Esophagus muscularis mucosa (tissue), 4 donors: ENCODE measurements at regions not wholly inside any gene's neighbourhood (a gene's known extent, or its start where the extent isn't known, plus 50 kb on each side); places are given as distances from the start of the nearest gene placed in this dataset.

Experiments
- DNase-seq: peaks from one replicate; pipeline ENCODE4 v3.0.0-alpha.2; 2017; ENCODE audit errors: extremely low spot score
- H3K27ac ChIP-seq, 4 donors: fragments of 200-600 bp; sonication (generic); replicated peaks in 1 of 4; 1 replicate in 3 of 4; 2 replicates in 1 of 4; pipeline ENCODE4 v1.5.1; 2016 to 2019; ENCODE audit warnings: mild to moderate bottlenecking in 1 of 4
- H3K27me3 ChIP-seq, 4 donors: fragments of 200-600 bp; sonication (generic); one replicate each; pipeline versions ENCODE4 v1.5.1 to v1.6.0; 2016 to 2019
- H3K36me3 ChIP-seq, 4 donors: fragments of 200-600 bp; sonication (generic); one replicate each; pipeline ENCODE4 v1.5.1; 2016 to 2019
- H3K4me1 ChIP-seq, 4 donors: fragments of 200-600 bp; sonication (generic); one replicate each; pipeline ENCODE4 v1.5.1; 2016 to 2019
- H3K4me3 ChIP-seq, 4 donors: fragments of 200-600 bp; sonication (generic); 1 replicate in 2 of 4; 2 replicates in 2 of 4; pipeline ENCODE4 v1.5.1; 2016 to 2019; ENCODE audit warnings: mild to moderate bottlenecking in 4 of 4, moderate library complexity in 1 of 4
- H3K9me3 ChIP-seq, 4 donors: fragments of 200-600 bp; sonication (generic); 1 replicate in 3 of 4; 2 replicates in 1 of 4; pipeline ENCODE4 v1.5.1; 2016 to 2019
- CTCF ChIP-seq, 3 experiments: fragments of 200-600 bp in 2 of 3; fragments of 450-650 bp in 1 of 3; sonication (generic) in 2 of 3; IDR thresholded peaks; one replicate each; pipeline ENCODE4 v1.5.1; 2017 to 2019; ENCODE audit warnings: antibody characterized with exemption in 3 of 3, mild to moderate bottlenecking in 2 of 3, moderate library complexity in 1 of 3
- EP300 ChIP-seq: sonication (generic); formaldehyde crosslinking; IDR thresholded peaks from one replicate; pipeline ENCODE4 v1.6.1; 2017; ENCODE audit warnings: antibody characterized with exemption
- POLR2A ChIP-seq: fragments of 450-650 bp; IDR thresholded peaks from one replicate; pipeline ENCODE4 v1.6.1; 2017; ENCODE audit warnings: antibody characterized with exemption, moderate library complexity, mild to moderate bottlenecking, low read depth
- POLR2AphosphoS5 ChIP-seq, 2 donors: sonication (generic); formaldehyde crosslinking; IDR thresholded peaks; one replicate each; pipeline ENCODE4 v1.6.1; 2017; ENCODE audit warnings: antibody characterized with exemption in 2 of 2
- WGBS: methylation state at CpG from one replicate; pipeline ENCODE4 v1.1.5; 2018; 5-methylcytosine and 5-hydroxymethylcytosine counted together
- intact Hi-C: fragments of 100-400 bp; cut with DNase I; formaldehyde crosslinking; loops from one replicate; pipeline ENCODE4 v1.15.1; 2023

- H3K9me3 ChIP-seq: no peaks in the 10 kb centered on the region
- no peak overlapping the region for H3K4me3 ChIP-seq
- WGBS: 81% methylated on average over 3 of the region's 3 CpGs
- H3K27me3 ChIP-seq: no peaks in the 10 kb centered on the region
- no peaks in the 10 kb centered on the region for H3K36me3 ChIP-seq
- TF ChIP-seq EP300: no peak
- TF ChIP-seq POLR2AphosphoS5 (IDR thresholded peaks at IDR 0.05): no peak
- no peak for TF ChIP-seq POLR2A
- TF ChIP-seq CTCF (IDR thresholded peaks at IDR 0.05): no peak
- peaks cover 4 to 15% (median 11%) of the 10 kb centered on the region in 4 donors for H3K4me1 ChIP-seq
- DNase-seq: peak; percentile 70
- intact Hi-C loops: loop anchor here (10.0 kb wide), 1 partner anchor 61 kb away; no protein-coding TSS in a partner anchor
- H3K27ac ChIP-seq: no peak overlapping the region
Measured at GRCh38 chr11:121763526-121763925, 310.8 kb upstream of the SORL1-AS1 start.

GRCh38 chr11:121762820-121763219 lies 310.1 kb upstream of the SORL1-AS1 start:
- Histone ChIP-seq H3K9me3 (no peaks in the 10 kb centered on the region), H3K4me1 (peaks cover 4 to 15% (median 11%) of the 10 kb centered on the region in 4 donors), H3K27ac (no peak overlapping the region), H3K4me3 (no peak overlapping the region), H3K36me3 (no peaks in the 10 kb centered on the region), H3K27me3 (no peaks in the 10 kb centered on the region)
- TF ChIP-seq POLR2A: no peak
- no peak for TF ChIP-seq CTCF (IDR thresholded peaks at IDR 0.05)
- no peak for TF ChIP-seq POLR2AphosphoS5 (IDR thresholded peaks at IDR 0.05)
- intact Hi-C loops: loop anchor here (10.0 kb wide), 1 partner anchor 62 kb away; no protein-coding TSS in a partner anchor
- 3% methylated on average over 8 of the region's 11 CpGs for WGBS
- DNase-seq: peak; percentile 91

- no peak overlapping the region for H3K4me3 ChIP-seq
- 65% methylated on average over 2 of the region's 2 CpGs for WGBS
- no peaks in the 10 kb centered on the region for H3K36me3 ChIP-seq
- no peaks in the 10 kb centered on the region for H3K9me3 ChIP-seq
- H3K27ac ChIP-seq: no peak overlapping the region
- intact Hi-C loops: loop anchor here (10.0 kb wide), 1 partner anchor 64 kb away; no protein-coding TSS in a partner anchor
- peak; percentile 17 for DNase-seq
- H3K4me1 ChIP-seq: peaks cover 4 to 15% (median 11%) of the 10 kb centered on the region in 4 donors
- no peaks in the 10 kb centered on the region for H3K27me3 ChIP-seq
- TF ChIP-seq EP300: no peak
- no peak for TF ChIP-seq POLR2A
- TF ChIP-seq POLR2AphosphoS5 (IDR thresholded peaks at IDR 0.05): no peak
- no peak for TF ChIP-seq CTCF (IDR thresholded peaks at IDR 0.05)
Measured at GRCh38 chr11:121761186-121761585, 308.4 kb upstream of the SORL1-AS1 start.

GRCh38 chr11:121757480-121758125 lies 304.8 kb upstream of the SORL1-AS1 start:
- no peaks in the 10 kb centered on the region for H3K9me3 ChIP-seq
- no peaks in the 10 kb centered on the region for H3K36me3 ChIP-seq
- intact Hi-C loops: no loop called here
- TF ChIP-seq CTCF (IDR thresholded peaks at IDR 0.05) (no peak), EP300 (no peak), POLR2A (no peak), POLR2AphosphoS5 (IDR thresholded peaks at IDR 0.05) (no peak)
- H3K4me1 ChIP-seq: peaks cover 10 to 26% (median 14%) of the 10 kb centered on the region in 4 donors
- DNase-seq: peak; percentile 72
- WGBS: 67% methylated on average over 6 of the region's 6 CpGs
- no peaks in the 10 kb centered on the region for H3K27me3 ChIP-seq
- no peak overlapping the region for H3K4me3 ChIP-seq
- H3K27ac ChIP-seq: no peak overlapping the region

GRCh38 chr11:121755906-121756305 lies 303.1 kb upstream of the SORL1-AS1 start:
- H3K27ac ChIP-seq: no peak overlapping the region
- intact Hi-C loops: no loop called here
- peak; percentile 72 for DNase-seq
- no peaks in the 10 kb centered on the region for H3K9me3 ChIP-seq
- 60% methylated on average over 3 of the region's 3 CpGs for WGBS
- no peaks in the 10 kb centered on the region for H3K27me3 ChIP-seq
- H3K36me3 ChIP-seq: no peaks in the 10 kb centered on the region
- no peak overlapping the region for H3K4me3 ChIP-seq
- TF ChIP-seq POLR2AphosphoS5 (IDR thresholded peaks at IDR 0.05): no peak
- no peak for TF ChIP-seq EP300
- TF ChIP-seq POLR2A: no peak
- no peak for TF ChIP-seq CTCF (IDR thresholded peaks at IDR 0.05)
- peaks cover 10 to 23% (median 12%) of the 10 kb centered on the region in 4 donors for H3K4me1 ChIP-seq
